Endothelial cell of umbilical vein (primary cell): ENCODE measurements at regions not wholly inside any gene's neighbourhood (a gene's known extent, or its start where the extent isn't known, plus 50 kb on each side); places are given as distances from the start of the nearest gene placed in this dataset.

ENCODE experiments used
- BruUV-seq: library from RNA; stranded (reverse); fragments of 400-500 nt; replicated peaks from 2 replicates; lab custom pipeline; 2021; lab: Mats Ljungman, UMichigan
- CTCF ChIA-PET: fragments of 300-600, 350-600 bp; sonication (Branson Sonifier 250); formaldehyde crosslinking; loops from one replicate; lab custom pipeline; 2021; ENCODE audit warnings: antibody characterized with exemption, inconsistent platforms; lab: Charles Lee
- POLR2A ChIA-PET: fragments of 300-600, 350-600 bp; sonication (Branson Sonifier 250); formaldehyde crosslinking; loops from one replicate; lab custom pipeline; 2021; ENCODE audit warnings: antibody characterized with exemption, inconsistent platforms; lab: Charles Lee
- DNase-seq: peaks from one replicate; pipeline ENCODE4 v3.0.0-alpha.2; 2011; ENCODE audit warnings: low read depth, low spot score
- FAIRE-seq: peaks from 2 replicates; lab custom pipeline; 2011; peaks lifted over from hg19 to GRCh38; lab: Jason Lieb, UNC
- H2AFZ ChIP-seq: 2 replicates; pipeline ENCODE4 v1.6.0; 2012; ENCODE audit warnings: low read depth, low read length, control low read depth, inconsistent platforms
- H3K27ac ChIP-seq: 2 replicates; pipeline ENCODE4 v1.5.1; 2011; ENCODE audit warnings: low read depth, mild to moderate bottlenecking, control low read depth, low read length, moderate library complexity; ENCODE audit not compliant: insufficient read depth
- H3K27me3 ChIP-seq, 2 experiments: 2 replicates each; pipeline versions ENCODE4 v1.6.0 to v1.6.1; 2011; ENCODE audit warnings: low read length in 2 of 2, mixed read lengths in 1 of 2; ENCODE audit not compliant: control insufficient read depth in 2 of 2, insufficient read depth in 2 of 2
- H3K36me3 ChIP-seq, 2 experiments: 2 replicates in 1 of 2; 3 replicates in 1 of 2; pipeline ENCODE4 v1.5.1; 2011; ENCODE audit warnings: low read length in 2 of 2, mild to moderate bottlenecking in 1 of 2, moderate library complexity in 1 of 2; ENCODE audit not compliant: control insufficient read depth in 2 of 2, insufficient read depth in 2 of 2; ENCODE audit errors: extremely low read depth in 1 of 2
- H3K4me1 ChIP-seq: 3 replicates; pipeline ENCODE4 v1.5.1; 2011; ENCODE audit warnings: mild to moderate bottlenecking, low read length; ENCODE audit not compliant: control insufficient read depth, insufficient read depth; ENCODE audit errors: extremely low read depth
- H3K4me2 ChIP-seq: 2 replicates; pipeline ENCODE4 v1.6.1; 2011; ENCODE audit warnings: low read length, control low read depth, mixed read lengths; ENCODE audit not compliant: insufficient read depth
- H3K4me3 ChIP-seq, 3 experiments: fragments of 200-600 bp in 1 of 3; sonication (generic), shearing (Covaris generic) in 1 of 3; replicated peaks in 1 of 3; 2 replicates each; pipeline ENCODE4 v1.5.1; 2011 to 2016; ENCODE audit warnings: control low read depth in 3 of 3, low read length in 3 of 3, mild to moderate bottlenecking in 2 of 3, inconsistent platforms in 1 of 3, low read depth in 1 of 3, moderate library complexity in 1 of 3; ENCODE audit not compliant: insufficient read depth in 1 of 3
- H3K79me2 ChIP-seq: 2 replicates; pipeline ENCODE4 v1.6.0; 2012; ENCODE audit warnings: low read length, inconsistent platforms; ENCODE audit not compliant: control insufficient read depth, insufficient read depth
- H3K9ac ChIP-seq: replicated peaks from 2 replicates; pipeline ENCODE3; 2011; ENCODE audit warnings: low read length, control low read depth; ENCODE audit not compliant: insufficient read depth; ENCODE audit errors: extremely low read depth
- H3K9me1 ChIP-seq: replicated peaks from 3 replicates; pipeline ENCODE4 v1.6.0; 2011; ENCODE audit warnings: mild to moderate bottlenecking, low read length; ENCODE audit not compliant: control insufficient read depth, insufficient read depth; ENCODE audit errors: extremely low read depth
- H3K9me3 ChIP-seq: replicated peaks from 2 replicates; pipeline ENCODE4 v1.5.1; 2012; ENCODE audit warnings: low read length, inconsistent platforms; ENCODE audit not compliant: control insufficient read depth, insufficient read depth
- H4K20me1 ChIP-seq: replicated peaks from 2 replicates; pipeline ENCODE3; 2011; ENCODE audit warnings: mild to moderate bottlenecking, low read length; ENCODE audit not compliant: control insufficient read depth, insufficient read depth; ENCODE audit errors: extremely low read depth
- CTCF ChIP-seq, 2 donors: IDR thresholded peaks; 1 replicate in 1 of 2; 2 replicates in 1 of 2; pipeline ENCODE4 v1.5.1; 2011; ENCODE audit warnings: low read length in 2 of 2, mild to moderate bottlenecking in 2 of 2, moderate library complexity in 2 of 2, control low read depth in 1 of 2, inconsistent platforms in 1 of 2, low read depth in 1 of 2; ENCODE audit not compliant: insufficient read depth in 1 of 2; ENCODE audit errors: extremely low read depth in 1 of 2
- EZH2 ChIP-seq: IDR thresholded peaks from 2 replicates; pipeline ENCODE4 v1.6.1; 2012; ENCODE audit warnings: borderline replicate concordance, low read depth, mild to moderate bottlenecking, moderate library complexity, low read length, inconsistent platforms; ENCODE audit not compliant: severe bottlenecking
- FOS ChIP-seq: IDR thresholded peaks from 2 replicates; pipeline ENCODE4 v1.6.1; 2011; ENCODE audit warnings: mild to moderate bottlenecking, low read length, moderate library complexity, borderline replicate concordance; ENCODE audit not compliant: insufficient read depth
- GATA2 ChIP-seq: IDR thresholded peaks from 2 replicates; pipeline ENCODE4 v1.7.0; 2011; ENCODE audit warnings: low read depth, mild to moderate bottlenecking, moderate library complexity, mixed read lengths, low read length; ENCODE audit not compliant: insufficient read length, insufficient read depth
- JUN ChIP-seq: IDR thresholded peaks from 2 replicates; pipeline ENCODE4 v1.6.1; 2011; ENCODE audit warnings: borderline replicate concordance, low read depth; ENCODE audit not compliant: insufficient read length, insufficient read depth
- MAX ChIP-seq: IDR thresholded peaks from 2 replicates; pipeline ENCODE4 v1.6.1; 2011; ENCODE audit not compliant: insufficient read depth, insufficient read length
- MYC ChIP-seq: IDR thresholded peaks from one replicate; pipeline ENCODE4 v1.6.1; 2011; ENCODE audit warnings: mild to moderate bottlenecking, low read depth, low read length
- POLR2A ChIP-seq: IDR thresholded peaks from 2 replicates; pipeline ENCODE4 v1.6.1; 2012; ENCODE audit warnings: low read depth, mild to moderate bottlenecking, control low read depth, low read length
- POLR2AphosphoS5 ChIP-seq: IDR thresholded peaks from 2 replicates; pipeline ENCODE4 v1.6.1; 2012; ENCODE audit warnings: low read depth, mild to moderate bottlenecking, control low read depth, low read length, moderate library complexity; ENCODE audit not compliant: insufficient read depth
- dilution Hi-C: fragments of 300-500 bp; cut with MboI; formaldehyde crosslinking; loops from one replicate; pipeline ENCODE4 v1.15.0; 2019; ENCODE audit warnings: low sequenced_read_pairs; ENCODE audit not compliant: extremely low pct_ligation_motif_present
- intact Hi-C: fragments of 100-400 bp; cut with micrococcal nuclease; formaldehyde crosslinking; loops from one replicate; pipeline ENCODE4 v1.10.0; 2022

- no peak overlapping the region for H3K4me2 ChIP-seq
- CTCF ChIA-PET = no interaction called here
- no peak for FAIRE-seq
- H3K27me3 ChIP-seq = no peaks in the 10 kb centered on the region
- dilution Hi-C loops (no loop called here), intact Hi-C loops (no loop called here)
- no peak overlapping the region for H2AFZ ChIP-seq
- DNase-seq = no peak
- H3K9me3 ChIP-seq = no peaks in the 10 kb centered on the region
- H3K27ac ChIP-seq = no peak overlapping the region
- H3K4me1 ChIP-seq = no peaks in the 10 kb centered on the region
- H3K9me1 ChIP-seq = no peaks in the 10 kb centered on the region
- TF ChIP-seq MYC (no peak), CTCF (IDR thresholded peaks at IDR 0.05; ENCODE audit: extremely low read depth in 1 of 2, insufficient read depth in 1 of 2, low read depth in 1 of 2, low read length in 2 of 2) (no peak), POLR2A (no peak), POLR2AphosphoS5 (no peak), MAX (no peak), JUN (no peak), EZH2 (no peak), FOS (no peak), GATA2 (no peak)
- no peak overlapping the region for H3K9ac ChIP-seq
- no peaks in the 10 kb centered on the region for H3K36me3 ChIP-seq
- no peaks in the 10 kb centered on the region for H4K20me1 ChIP-seq
- no peak overlapping the region for H3K4me3 ChIP-seq
- no TSS peak for BruUV-seq
- POLR2A ChIA-PET = no interaction called here
- no peaks in the 10 kb centered on the region for H3K79me2 ChIP-seq
Observed at GRCh38 chr12:131455581-131456110, 255.2 kb upstream of the SFSWAP start.
